SK-N-MC (cell line): ENCODE measurements at regions not wholly inside any gene's neighbourhood (a gene's known extent, or its start where the extent isn't known, plus 50 kb on each side); places are given as distances from the start of the nearest gene placed in this dataset.

Experiments used
- EZH2 ChIP-seq: fragments of 200-600 bp; sonication (generic); IDR thresholded peaks from one replicate; pipeline ENCODE4 v1.6.1; 2017; ENCODE audit warnings: antibody characterized with exemption
- POLR2AphosphoS5 ChIP-seq: IDR thresholded peaks from 2 replicates; pipeline ENCODE4 v1.6.1; 2012; ENCODE audit warnings: mild to moderate bottlenecking, low read depth, low read length, borderline replicate concordance

GRCh38 chr3:193951859-193952258 is 184.1 kb upstream of the HES1 start:
- TF ChIP-seq EZH2 (no peak), POLR2AphosphoS5 (no peak)
